KMS-11 (cell line): ENCODE measurements at regions not wholly inside any gene's neighbourhood (a gene's known extent, or its start where the extent isn't known, plus 50 kb on each side); places are given as distances from the start of the nearest gene placed in this dataset.

Experiments
- H2AFZ ChIP-seq: fragments of 200-600 bp; sonication (generic); 2 replicates; pipeline ENCODE4 v1.6.1; 2016; ENCODE audit warnings: antibody characterized with exemption, mixed run types, low read depth
- H3K27ac ChIP-seq: fragments of 200-600 bp; sonication (generic); 2 replicates; pipeline ENCODE4 v1.6.1; 2016; ENCODE audit warnings: mild to moderate bottlenecking, mixed run types
- H3K27me3 ChIP-seq: fragments of 200-600 bp; sonication (generic); 2 replicates; pipeline ENCODE4 v1.6.1; 2017; ENCODE audit warnings: mild to moderate bottlenecking, low read depth, mixed run types, moderate library complexity; ENCODE audit not compliant: insufficient read depth
- H3K36me3 ChIP-seq: fragments of 200-600 bp; sonication (generic); 2 replicates; pipeline ENCODE4 v1.6.1; 2017; ENCODE audit warnings: mild to moderate bottlenecking, mixed run types; ENCODE audit not compliant: insufficient read depth
- H3K4me1 ChIP-seq: fragments of 200-600 bp; sonication (generic); 2 replicates; pipeline ENCODE4 v1.6.1; 2016; ENCODE audit warnings: mild to moderate bottlenecking, low read depth, mixed run types; ENCODE audit not compliant: poor library complexity, severe bottlenecking
- H3K4me2 ChIP-seq: fragments of 200-600 bp; sonication (generic); 2 replicates; pipeline ENCODE4 v1.7.0; 2016; ENCODE audit warnings: mild to moderate bottlenecking, mixed run types
- H3K4me3 ChIP-seq: fragments of 200-600 bp; sonication (generic); IDR thresholded peaks from 2 replicates; pipeline ENCODE4 v1.6.1; 2017; ENCODE audit warnings: low read depth, low read length, mixed read lengths; ENCODE audit not compliant: insufficient read depth
- H3K79me2 ChIP-seq: fragments of 200-600 bp; sonication (generic); 2 replicates; pipeline ENCODE4 v1.6.1; 2016; ENCODE audit warnings: low read depth, mixed run types; ENCODE audit not compliant: insufficient read depth
- H3K9ac ChIP-seq: fragments of 200-600 bp; sonication (generic); 2 replicates; pipeline ENCODE4 v1.6.1; 2016; ENCODE audit warnings: mild to moderate bottlenecking, mixed run types
- H4K20me1 ChIP-seq: fragments of 200-600 bp; sonication (generic); 2 replicates; pipeline ENCODE4 v1.6.1; 2016; ENCODE audit warnings: mild to moderate bottlenecking, mixed run types; ENCODE audit not compliant: insufficient read depth
- TF ChIP-seq, protein P1 (sequence below): fragments of 200-600 bp; sonication (generic); conservative IDR thresholded peaks from 2 replicates; pipeline ENCODE4 v1.6.1; 2017; ENCODE audit warnings: low read depth, mild to moderate bottlenecking, antibody characterized with exemption, low read length, moderate library complexity, mixed read lengths

- Histone ChIP-seq H3K79me2 (no peaks in the 10 kb centered on the region), H3K27me3 (no peaks in the 10 kb centered on the region), H3K9ac (no peak overlapping the region), H3K4me2 (no peak overlapping the region), H2AFZ (no peak overlapping the region), H3K4me1 (no peaks in the 10 kb centered on the region), H3K27ac (no peak overlapping the region), H3K4me3 (no peak overlapping the region), H4K20me1 (no peaks in the 10 kb centered on the region), H3K36me3 (no peaks in the 10 kb centered on the region)
- TF ChIP-seq, protein P1, sequence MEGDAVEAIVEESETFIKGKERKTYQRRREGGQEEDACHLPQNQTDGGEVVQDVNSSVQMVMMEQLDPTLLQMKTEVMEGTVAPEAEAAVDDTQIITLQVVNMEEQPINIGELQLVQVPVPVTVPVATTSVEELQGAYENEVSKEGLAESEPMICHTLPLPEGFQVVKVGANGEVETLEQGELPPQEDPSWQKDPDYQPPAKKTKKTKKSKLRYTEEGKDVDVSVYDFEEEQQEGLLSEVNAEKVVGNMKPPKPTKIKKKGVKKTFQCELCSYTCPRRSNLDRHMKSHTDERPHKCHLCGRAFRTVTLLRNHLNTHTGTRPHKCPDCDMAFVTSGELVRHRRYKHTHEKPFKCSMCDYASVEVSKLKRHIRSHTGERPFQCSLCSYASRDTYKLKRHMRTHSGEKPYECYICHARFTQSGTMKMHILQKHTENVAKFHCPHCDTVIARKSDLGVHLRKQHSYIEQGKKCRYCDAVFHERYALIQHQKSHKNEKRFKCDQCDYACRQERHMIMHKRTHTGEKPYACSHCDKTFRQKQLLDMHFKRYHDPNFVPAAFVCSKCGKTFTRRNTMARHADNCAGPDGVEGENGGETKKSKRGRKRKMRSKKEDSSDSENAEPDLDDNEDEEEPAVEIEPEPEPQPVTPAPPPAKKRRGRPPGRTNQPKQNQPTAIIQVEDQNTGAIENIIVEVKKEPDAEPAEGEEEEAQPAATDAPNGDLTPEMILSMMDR, result no peak
Observed at GRCh38 chr4:160212078-160212477, 1109.2 kb downstream of the RAPGEF2 start.

DNA sequence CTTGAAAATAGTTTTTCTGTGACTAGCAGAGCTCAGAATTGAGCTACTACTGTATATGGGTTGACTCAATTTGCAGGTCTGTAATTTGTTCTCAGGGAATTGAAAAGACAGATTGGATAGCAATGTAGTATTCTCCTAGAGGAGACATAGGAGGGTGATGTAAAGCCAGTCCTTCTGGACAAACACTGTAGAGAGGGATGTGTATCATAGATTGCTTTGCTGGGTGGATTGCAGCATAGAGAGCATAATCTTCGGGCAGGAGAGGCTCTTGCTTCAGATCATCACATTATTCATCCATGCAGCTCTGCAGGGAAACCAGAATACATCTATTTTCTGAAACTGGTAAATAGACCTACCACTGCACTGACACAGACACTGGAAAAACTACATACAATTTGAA is 1110.5 kb downstream of the RAPGEF2 start:
- Histone ChIP-seq H3K36me3 (no peaks in the 10 kb centered on the region), H3K79me2 (no peaks in the 10 kb centered on the region), H4K20me1 (no peaks in the 10 kb centered on the region), H2AFZ (no peak overlapping the region), H3K4me1 (no peaks in the 10 kb centered on the region), H3K4me3 (no peak overlapping the region), H3K27ac (no peak overlapping the region), H3K4me2 (no peak overlapping the region), H3K9ac (no peak overlapping the region), H3K27me3 (no peaks in the 10 kb centered on the region)
- TF ChIP-seq, protein P1, result no peak

DNA sequence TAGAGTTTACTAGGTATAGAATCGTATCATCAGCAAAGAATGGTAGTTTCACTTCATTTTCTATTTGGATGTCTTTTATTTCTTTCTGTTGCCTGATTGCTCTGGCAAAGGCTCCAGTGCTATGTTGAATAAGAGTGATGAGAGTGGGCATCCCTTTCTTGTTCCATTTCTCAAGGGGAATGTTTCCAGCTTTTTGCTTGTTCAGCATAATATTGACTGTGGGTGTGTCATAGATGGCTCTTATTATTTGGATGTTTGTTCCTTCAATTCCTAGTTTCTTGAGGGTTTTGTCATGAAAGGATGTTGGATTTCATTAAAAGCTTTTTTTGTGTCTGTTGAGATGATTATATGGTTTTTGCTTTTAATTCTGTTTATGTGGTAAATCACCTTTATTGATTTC is 1114.5 kb downstream of the RAPGEF2 start:
- H3K4me3 ChIP-seq, result no peak overlapping the region
- no peaks in the 10 kb centered on the region for H3K79me2 ChIP-seq
- TF ChIP-seq, protein P1, result no peak
- no peaks in the 10 kb centered on the region for H3K4me1 ChIP-seq
- no peaks in the 10 kb centered on the region for H3K36me3 ChIP-seq
- H3K27me3 ChIP-seq, result no peaks in the 10 kb centered on the region
- no peak overlapping the region for H3K4me2 ChIP-seq
- H4K20me1 ChIP-seq, result no peaks in the 10 kb centered on the region
- H2AFZ ChIP-seq, result no peak overlapping the region
- no peak overlapping the region for H3K9ac ChIP-seq
- no peak overlapping the region for H3K27ac ChIP-seq

- no peaks in the 10 kb centered on the region for H3K4me1 ChIP-seq
- H3K36me3 ChIP-seq, result no peaks in the 10 kb centered on the region
- no peak overlapping the region for H3K4me2 ChIP-seq
- H3K27ac ChIP-seq, result no peak overlapping the region
- H3K79me2 ChIP-seq, result no peaks in the 10 kb centered on the region
- H4K20me1 ChIP-seq, result no peaks in the 10 kb centered on the region
- TF ChIP-seq, protein P1, result no peak
- no peaks in the 10 kb centered on the region for H3K27me3 ChIP-seq
- no peak overlapping the region for H2AFZ ChIP-seq
- no peak overlapping the region for H3K4me3 ChIP-seq
- no peak overlapping the region for H3K9ac ChIP-seq
Observed at GRCh38 chr4:160224049-160224448, 1121.2 kb downstream of the RAPGEF2 start.
